ENCODE measurements at regions not wholly inside any gene's neighbourhood (a gene's known extent, or its start where the extent isn't known, plus 50 kb on each side); places are given as distances from the start of the nearest gene placed in this dataset.

DNA sequence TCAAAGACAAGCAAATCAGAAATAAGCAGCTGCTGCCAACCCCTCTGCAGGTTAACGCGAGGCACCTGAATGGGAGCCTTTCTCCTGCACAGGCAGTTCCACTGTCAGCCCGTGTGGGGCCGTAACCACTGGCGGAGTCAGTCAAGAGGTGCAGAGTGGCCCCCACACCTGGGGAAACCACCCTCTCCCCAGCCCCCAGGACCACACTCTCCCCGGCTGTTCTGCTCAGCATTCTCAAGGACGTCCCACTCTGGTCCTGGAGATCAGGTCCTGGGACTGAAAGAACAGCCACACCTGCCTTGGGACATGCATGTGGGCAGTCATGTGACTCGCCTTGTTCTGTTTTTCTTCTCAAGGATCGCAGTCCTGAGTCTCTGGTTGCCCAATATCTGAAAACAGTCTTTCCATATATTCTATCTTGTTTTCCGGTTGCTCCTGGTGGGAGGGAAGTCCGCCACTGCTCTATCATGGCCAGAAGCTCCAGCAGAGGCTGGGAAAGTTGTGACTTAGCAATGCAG, 252.5 kb downstream of the PTPRU start:
- H3K9me3 ChIP-seq, result no peaks in the 10 kb centered on the region
- TF ChIP-seq, protein P1, sequence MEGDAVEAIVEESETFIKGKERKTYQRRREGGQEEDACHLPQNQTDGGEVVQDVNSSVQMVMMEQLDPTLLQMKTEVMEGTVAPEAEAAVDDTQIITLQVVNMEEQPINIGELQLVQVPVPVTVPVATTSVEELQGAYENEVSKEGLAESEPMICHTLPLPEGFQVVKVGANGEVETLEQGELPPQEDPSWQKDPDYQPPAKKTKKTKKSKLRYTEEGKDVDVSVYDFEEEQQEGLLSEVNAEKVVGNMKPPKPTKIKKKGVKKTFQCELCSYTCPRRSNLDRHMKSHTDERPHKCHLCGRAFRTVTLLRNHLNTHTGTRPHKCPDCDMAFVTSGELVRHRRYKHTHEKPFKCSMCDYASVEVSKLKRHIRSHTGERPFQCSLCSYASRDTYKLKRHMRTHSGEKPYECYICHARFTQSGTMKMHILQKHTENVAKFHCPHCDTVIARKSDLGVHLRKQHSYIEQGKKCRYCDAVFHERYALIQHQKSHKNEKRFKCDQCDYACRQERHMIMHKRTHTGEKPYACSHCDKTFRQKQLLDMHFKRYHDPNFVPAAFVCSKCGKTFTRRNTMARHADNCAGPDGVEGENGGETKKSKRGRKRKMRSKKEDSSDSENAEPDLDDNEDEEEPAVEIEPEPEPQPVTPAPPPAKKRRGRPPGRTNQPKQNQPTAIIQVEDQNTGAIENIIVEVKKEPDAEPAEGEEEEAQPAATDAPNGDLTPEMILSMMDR (IDR thresholded peaks at IDR 0.05), result no peak
- no peaks in the 10 kb centered on the region for H3K27me3 ChIP-seq
- H3K36me3 ChIP-seq, result no peaks in the 10 kb centered on the region
- no peaks in the 10 kb centered on the region for H3K4me1 ChIP-seq (ENCODE audit: control insufficient read depth in 1 of 2, insufficient read depth in 1 of 2, low read depth in 1 of 2, low read length in 1 of 2)
- H3K27ac ChIP-seq, result no peak overlapping the region
- H3K4me3 ChIP-seq (ENCODE audit: low read depth in 1 of 2, low read length in 1 of 2), result no peak overlapping the region

DNA sequence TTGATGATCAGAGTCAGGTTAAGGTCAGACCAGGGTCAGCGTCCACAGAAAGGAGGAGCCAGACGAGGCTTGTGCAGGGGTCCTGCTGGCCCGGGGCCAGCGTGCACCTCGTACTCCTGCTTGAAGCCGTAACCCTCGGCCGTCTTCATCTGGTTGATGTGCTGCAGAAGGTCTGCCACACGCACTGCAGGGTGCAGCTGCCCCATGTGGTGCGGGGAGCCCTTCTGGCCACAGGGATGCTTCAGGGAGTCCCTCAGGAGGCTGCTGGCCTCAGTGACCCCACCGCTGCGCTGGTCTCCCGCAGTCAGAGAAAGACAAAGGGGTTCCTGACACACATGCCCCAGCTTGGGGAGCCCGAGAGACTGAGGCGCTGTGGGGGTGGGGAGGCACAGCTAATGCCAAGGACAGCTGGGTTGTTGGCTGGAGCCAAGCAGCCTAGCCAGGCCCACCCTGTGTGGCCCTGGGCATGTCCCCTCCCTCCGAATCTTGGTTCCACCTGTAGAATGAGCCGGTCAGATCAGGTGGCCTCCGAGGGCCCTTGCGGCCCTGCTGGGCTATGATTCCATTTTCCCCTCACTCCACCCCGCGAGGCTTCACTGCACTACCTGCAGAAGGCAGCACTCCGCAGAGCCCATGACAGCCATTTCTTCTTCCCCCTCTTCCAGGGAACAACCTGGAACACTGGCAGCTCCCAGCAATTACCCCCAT, 251.9 kb downstream of the PTPRU start:
- Histone ChIP-seq H3K27ac (no peak overlapping the region), H3K4me3 (ENCODE audit: low read depth in 1 of 2, low read length in 1 of 2) (no peak overlapping the region), H3K4me1 (ENCODE audit: control insufficient read depth in 1 of 2, insufficient read depth in 1 of 2, low read depth in 1 of 2, low read length in 1 of 2) (no peaks in the 10 kb centered on the region), H3K36me3 (no peaks in the 10 kb centered on the region), H3K27me3 (no peaks in the 10 kb centered on the region), H3K9me3 (no peaks in the 10 kb centered on the region)
- TF ChIP-seq, protein P1 (IDR thresholded peaks at IDR 0.05), result no peak

DNA sequence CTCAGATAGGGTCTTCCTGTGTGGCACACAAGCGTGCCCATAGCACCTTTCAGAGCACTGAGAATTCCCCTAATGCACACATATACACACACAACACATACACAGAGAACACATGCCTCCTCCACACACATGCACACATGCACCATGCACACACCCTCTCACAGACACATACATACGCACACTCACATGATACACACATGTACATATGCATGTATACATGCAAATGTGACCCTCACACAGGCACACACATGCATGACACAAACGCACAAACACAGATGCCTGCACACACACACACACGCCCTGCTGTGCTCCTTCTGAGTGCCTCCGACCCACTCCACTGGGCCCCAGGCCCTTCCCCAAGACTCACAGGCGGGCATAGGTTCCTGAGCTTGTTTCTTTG, 251.0 kb downstream of the PTPRU start:
- TF ChIP-seq, protein P1 (IDR thresholded peaks at IDR 0.05), result no peak
- Histone ChIP-seq H3K36me3 (no peaks in the 10 kb centered on the region), H3K27ac (no peak overlapping the region), H3K4me1 (ENCODE audit: control insufficient read depth in 1 of 2, insufficient read depth in 1 of 2, low read depth in 1 of 2, low read length in 1 of 2) (no peaks in the 10 kb centered on the region), H3K9me3 (no peaks in the 10 kb centered on the region), H3K27me3 (no peaks in the 10 kb centered on the region), H3K4me3 (ENCODE audit: low read depth in 1 of 2, low read length in 1 of 2) (no peak overlapping the region)

- TF ChIP-seq, protein P1 (IDR thresholded peaks at IDR 0.05), result no peak
- Histone ChIP-seq H3K4me1 (ENCODE audit: control insufficient read depth in 1 of 2, insufficient read depth in 1 of 2, low read depth in 1 of 2, low read length in 1 of 2) (no peaks in the 10 kb centered on the region), H3K36me3 (no peaks in the 10 kb centered on the region), H3K9me3 (no peaks in the 10 kb centered on the region), H3K27me3 (no peaks in the 10 kb centered on the region), H3K27ac (no peak overlapping the region), H3K4me3 (ENCODE audit: low read depth in 1 of 2, low read length in 1 of 2) (no peak overlapping the region)
Measured at GRCh38 chr1:29485096-29485925, 249.0 kb downstream of the PTPRU start.

DNA sequence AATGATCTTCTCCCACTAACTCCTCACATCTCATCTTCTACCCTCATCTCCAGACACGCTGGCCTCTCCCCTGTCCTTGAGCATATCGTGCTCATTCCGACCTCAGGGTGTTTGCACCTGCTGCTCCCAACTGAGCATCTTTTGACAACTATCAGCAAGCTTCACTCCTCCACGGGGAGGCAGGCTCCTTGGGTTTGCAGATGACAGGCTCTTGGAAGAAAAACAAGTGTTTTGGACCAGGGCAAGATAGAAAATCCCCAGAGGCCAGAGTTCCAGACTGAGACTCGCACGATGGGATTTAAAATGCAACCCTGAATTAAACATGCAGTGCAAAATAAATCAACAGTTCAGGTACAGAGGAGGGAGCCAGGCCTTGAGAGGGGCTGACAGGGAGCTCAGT, 246.7 kb downstream of the PTPRU start:
- Histone ChIP-seq H3K27me3 (peaks cover 23% of the 10 kb centered on the region), H3K36me3 (no peaks in the 10 kb centered on the region), H3K9me3 (no peaks in the 10 kb centered on the region), H3K4me1 (ENCODE audit: control insufficient read depth in 1 of 2, insufficient read depth in 1 of 2, low read depth in 1 of 2, low read length in 1 of 2) (no peaks in the 10 kb centered on the region), H3K4me3 (ENCODE audit: low read depth in 1 of 2, low read length in 1 of 2) (no peak overlapping the region), H3K27ac (no peak overlapping the region)
- TF ChIP-seq, protein P1 (IDR thresholded peaks at IDR 0.05), result no peak
